ENCODE measurements at regions not wholly inside any gene's neighbourhood (a gene's known extent, or its start where the extent isn't known, plus 50 kb on each side); places are given as distances from the start of the nearest gene placed in this dataset.

DNA sequence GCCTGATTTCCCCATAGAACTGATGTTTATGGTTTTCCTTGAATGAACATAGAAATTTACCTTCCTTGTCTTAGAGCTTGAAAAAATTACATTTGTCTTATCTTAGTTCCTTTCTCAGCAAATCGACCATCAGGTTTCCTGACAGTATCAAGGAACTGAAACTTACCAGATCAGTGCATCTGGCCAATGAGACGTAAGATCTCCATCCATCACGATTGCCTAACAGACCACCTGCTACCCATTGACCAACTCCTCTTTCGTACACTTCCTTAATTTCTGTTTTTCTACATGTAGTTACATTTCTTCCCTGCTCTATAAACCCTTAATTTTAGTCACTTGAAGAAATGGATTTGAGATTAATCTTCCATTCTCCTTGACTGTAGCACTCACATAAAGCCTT lies 57.4 kb upstream of the TMPRSS15 start:
- DNase-seq, result no peak

DNA sequence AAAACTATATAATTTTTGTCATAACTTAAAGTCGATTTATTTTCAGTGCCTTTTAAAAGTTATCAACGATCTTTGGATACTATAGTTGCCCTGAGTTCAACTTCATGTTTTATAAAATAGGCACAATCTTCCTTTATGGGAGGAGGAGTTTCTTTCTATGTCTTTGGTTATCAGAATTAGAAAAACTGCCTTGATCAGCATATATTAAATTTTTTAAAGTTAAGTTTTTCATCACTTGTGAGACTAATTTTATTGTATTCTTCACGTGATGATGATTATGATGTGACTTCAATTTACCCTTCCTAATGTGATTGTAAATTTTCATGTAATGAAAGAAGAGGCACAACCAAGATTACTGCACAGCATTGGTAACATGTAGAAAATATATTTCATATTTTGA lies 58.2 kb upstream of the TMPRSS15 start:
- DNase-seq, result no peak

DNA sequence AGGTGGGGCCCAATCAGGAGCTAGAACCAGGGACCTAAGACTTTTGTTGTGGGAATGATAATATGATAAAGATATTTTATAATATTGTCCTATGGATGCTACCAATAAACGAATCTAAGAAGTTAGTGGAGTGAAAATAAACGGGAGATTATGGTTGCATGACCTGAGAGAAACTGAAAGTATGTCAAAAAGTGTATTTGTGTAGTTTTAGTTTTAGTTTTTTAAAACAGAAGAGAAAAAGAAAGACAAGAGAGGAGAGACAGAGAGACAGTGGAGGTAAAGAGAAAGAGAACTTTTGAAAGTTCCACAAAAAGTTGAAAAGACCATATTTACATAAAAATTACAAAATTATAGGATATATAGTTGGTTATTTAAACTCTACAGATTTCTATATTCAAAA lies 64.1 kb upstream of the TMPRSS15 start:
- DNase-seq, result no peak

DNA sequence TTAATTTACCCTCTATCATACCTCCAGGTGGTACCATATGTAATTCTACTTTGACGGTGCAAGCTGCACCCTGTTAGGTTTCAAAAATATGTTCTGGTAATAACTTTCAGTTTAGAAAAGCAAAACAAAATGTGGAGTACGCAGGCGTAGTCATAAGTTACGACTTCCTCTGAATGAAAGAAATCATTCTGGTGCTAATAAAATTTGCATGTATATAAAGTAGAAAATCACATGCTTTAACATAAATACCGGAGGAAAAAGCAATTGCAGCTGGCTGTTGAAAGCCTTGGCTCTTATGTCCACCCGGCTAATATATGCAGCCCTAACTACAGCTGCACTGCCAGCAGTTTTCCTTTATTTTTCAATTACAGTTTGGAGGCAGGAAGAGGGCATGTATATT lies 65.2 kb upstream of the TMPRSS15 start:
- no peak for DNase-seq

DNA sequence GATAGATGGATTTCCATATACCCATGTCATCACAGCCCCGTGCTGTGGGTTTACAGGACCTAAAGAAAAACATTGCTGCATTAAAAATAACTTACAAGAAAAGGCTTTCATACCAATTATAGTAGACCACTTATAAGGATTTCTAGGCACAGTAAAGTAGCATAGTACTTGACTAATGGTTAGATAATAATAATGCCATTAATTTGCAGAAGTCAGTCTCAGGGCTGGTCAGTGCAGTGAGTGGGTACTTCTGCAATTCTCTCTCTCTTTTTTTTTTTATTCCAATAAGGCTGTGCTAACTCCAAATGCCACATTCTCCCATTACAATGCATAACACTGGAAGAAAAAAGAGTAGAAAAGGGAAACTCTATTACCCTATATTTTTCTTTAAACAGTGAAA lies 73.1 kb upstream of the TMPRSS15 start:
- DNase-seq, result no peak

DNA sequence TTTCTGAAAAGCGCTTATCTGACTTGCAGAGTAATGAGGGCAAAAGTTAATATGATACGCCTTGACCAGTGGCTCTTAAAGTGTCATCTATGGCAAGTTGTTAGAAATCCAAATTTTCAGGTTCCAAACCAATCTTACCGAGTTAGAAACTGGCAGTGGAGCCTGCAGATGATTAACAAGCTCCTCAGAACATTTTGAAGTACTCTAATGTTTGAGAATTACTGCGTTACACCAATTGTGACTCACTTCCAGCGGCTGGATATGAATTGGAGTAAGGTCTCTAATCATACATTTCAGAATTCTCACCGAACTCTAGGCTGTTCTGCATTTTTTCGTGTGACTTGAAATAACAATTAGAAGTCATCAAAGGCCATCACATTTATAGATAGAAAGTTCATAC lies 73.5 kb upstream of the TMPRSS15 start:
- DNase-seq, result no peak

DNA sequence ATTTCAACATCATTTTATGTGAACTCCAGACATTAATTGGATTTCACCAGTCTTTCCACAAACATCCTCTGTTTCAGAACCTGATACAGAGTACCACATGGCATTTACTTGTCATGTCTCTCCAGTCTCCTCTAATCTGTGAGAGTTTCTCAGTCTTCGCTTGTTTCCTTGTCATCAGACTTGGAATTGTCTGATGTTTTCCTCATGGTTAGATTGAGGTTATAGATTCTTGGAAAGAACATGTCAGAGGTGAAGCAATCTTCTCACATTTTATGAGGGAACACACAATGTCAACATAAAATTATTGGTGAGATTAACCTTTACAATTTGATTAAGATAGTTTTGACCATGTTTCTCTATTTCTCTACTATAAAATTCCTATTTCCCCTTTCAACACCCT lies 74.9 kb upstream of the TMPRSS15 start:
- no peak for DNase-seq

DNA sequence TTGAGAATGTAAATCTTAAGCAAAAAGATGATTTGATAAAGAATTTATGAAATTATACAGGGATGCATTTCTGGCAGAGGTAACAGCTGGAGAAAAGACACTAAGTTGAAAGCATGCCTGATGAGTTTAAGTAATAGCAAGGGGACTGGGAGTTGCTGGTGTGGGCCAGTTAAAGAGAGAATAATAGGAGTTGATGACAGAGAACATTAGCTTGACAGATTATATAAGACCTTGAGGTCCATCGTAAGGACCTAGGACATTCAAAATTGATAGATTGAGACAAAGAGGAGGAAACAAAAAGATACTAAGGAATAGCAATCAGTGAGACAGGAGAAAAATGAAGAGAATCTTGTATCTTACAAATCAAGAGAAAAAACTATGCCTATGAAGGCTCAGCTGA lies 84.7 kb upstream of the TMPRSS15 start:
- no peak for DNase-seq

DNA sequence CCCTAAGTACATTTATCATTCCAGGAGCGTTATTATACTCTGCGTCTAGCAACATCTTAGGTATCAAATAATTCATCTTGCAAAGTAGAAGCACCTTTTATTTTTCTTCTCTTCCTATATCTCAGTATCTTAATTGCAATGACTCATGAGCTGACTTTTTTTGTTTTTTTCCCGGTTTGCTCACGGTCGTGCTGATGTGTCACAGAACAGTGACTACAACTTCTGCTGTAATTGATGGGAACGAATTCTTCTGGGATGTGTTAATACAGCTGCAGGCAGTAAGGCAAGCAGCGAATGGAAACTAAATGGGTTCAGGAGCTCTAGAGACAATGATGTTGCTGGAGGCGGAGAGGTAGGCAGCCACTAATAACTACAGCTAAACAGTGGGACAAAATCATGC lies 89.8 kb upstream of the TMPRSS15 start:
- no peak for DNase-seq

DNA sequence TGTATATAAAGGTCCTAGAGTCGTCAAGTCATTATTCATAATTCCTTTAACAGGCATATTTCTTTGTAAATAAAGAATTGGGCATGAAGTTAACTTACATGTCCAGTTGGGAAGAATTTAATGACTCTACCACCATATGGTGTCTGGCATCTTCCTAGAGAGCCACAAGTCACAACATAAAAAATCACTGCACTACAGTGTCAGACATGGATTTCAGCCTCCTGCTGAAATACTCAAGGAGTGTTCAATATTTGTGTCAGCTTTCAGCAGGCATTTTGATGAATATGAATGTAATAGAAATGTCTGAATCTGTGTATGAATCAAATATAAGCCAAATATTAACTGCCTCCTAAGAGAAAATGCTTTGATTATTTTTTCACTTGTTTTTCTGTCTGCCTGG lies 91.9 kb upstream of the TMPRSS15 start:
- DNase-seq, result no peak

DNA sequence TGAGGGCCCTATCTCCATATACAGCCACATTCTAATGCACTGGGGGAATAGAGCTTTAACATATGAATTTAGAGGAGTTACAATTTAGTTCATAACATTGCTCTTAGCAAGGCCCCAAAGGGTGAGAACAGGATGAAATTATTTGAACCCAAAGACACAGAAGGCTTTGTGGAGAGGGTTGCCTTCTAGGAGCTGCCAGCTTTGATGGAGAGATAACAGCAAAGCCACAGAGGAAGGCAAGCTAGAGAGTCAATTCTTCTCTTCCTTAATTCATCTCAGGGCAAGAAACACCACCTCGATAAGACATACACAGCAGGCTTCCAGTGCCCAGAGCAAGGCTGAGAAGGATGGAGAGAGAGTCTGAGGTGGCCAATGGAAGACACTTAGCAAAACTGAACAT lies 94.8 kb upstream of the TMPRSS15 start:
- DNase-seq, result no peak

DNA sequence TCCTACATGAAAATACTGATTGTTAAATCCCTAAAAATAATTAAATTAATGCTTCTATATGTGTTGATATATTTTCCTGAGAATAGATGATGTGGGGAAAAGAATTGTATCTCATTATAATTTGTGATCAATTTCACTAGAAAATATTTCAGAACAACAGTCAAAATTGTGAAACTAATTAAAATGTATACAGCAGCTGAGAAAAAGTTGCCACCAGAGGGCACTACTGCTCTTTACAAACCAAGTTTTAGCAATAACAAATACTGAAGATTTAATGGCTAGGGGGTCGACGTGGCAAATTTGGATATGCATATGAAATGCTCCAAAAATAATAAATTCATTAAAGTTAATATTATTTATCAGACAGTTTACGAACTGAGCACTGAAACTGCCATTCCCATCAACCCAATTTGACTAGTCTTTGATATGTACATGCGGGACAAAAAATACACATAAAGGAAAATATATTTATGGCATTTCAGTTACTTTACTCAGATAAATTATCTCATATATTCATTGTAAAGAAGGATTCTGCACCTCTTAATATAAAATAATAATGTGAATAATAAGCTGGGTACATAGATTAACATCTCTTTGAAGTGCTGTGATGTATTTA lies 96.3 kb upstream of the TMPRSS15 start:
- DNase-seq, result peak; percentile 51

DNA sequence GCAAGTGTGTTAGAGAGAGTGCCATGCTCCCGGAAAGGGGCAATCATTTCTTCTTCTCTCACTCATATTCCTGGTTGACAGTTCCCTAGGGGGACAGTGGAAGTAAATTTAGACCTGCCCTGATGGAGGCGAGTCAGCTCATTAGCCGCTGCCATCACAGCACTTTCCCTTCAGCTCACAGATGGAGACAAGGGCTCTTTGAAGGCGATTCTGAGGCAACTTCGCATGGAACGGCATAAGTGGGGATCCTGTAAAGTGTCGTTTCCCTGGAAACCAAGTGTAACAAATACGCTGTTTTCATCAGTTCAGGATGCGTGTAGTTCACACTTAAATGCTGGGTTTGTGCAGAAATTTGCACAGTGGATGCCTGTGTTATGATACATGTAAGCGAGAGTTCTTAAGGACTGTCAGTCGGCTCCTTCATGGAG lies 114.5 kb upstream of the TMPRSS15 start:
- no peak for DNase-seq

DNA sequence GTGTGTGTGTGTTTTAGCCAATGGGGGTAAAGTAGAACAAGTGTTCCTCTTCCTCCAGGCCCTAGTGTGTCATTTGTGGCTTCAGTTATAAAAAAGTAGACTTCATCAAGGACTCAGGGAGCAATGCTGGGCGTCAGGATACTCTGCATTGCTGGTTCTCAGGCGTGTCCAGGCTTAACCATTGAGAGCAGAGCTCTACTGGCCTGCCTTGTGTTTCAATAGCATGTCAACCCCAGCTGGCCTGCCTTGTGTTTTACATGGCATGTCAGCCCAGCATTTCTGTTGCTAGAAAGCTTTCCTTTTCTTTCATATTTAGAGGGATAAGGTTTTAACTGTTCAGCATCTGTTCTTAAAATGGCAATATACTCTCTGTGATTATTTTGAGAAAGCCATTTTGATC lies 117.6 kb upstream of the TMPRSS15 start:
- DNase-seq, result no peak

DNA sequence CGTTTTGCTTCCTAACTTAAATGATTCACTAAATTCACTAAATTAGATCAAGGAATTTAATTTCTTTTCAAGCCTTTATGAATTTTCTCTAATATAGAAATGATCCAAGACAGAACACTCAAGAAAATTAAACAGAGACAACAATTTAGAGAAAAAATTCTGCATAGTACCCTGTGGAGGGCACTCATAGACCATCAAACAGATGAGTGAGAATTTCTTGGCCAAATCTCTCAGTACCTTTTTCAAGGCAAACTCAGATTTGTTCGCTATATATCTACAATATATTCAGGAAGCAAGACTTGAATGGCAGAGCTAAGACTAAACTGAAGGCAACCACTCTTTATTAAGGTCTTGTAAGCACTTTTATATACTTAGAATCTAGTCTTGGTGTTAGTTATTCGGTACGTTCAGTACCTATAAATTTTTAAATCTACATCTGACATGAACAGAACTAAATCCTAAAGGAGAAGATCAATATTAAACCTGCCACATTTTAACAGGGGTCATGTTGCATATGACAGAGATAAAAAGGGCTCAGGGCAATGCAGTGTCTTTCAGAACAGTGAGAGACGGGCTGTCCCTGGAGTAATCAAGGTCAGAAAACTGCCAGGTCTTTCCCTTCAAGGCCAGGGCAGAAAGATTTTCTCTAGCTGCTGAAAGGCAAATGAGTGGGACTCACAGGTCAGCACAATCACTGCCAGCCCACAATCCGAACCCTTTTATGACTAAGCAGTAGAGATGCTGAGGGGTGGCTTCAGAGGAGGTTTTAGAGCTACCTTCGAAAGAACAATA lies 118.8 kb upstream of the TMPRSS15 start:
- no peak for DNase-seq

DNA sequence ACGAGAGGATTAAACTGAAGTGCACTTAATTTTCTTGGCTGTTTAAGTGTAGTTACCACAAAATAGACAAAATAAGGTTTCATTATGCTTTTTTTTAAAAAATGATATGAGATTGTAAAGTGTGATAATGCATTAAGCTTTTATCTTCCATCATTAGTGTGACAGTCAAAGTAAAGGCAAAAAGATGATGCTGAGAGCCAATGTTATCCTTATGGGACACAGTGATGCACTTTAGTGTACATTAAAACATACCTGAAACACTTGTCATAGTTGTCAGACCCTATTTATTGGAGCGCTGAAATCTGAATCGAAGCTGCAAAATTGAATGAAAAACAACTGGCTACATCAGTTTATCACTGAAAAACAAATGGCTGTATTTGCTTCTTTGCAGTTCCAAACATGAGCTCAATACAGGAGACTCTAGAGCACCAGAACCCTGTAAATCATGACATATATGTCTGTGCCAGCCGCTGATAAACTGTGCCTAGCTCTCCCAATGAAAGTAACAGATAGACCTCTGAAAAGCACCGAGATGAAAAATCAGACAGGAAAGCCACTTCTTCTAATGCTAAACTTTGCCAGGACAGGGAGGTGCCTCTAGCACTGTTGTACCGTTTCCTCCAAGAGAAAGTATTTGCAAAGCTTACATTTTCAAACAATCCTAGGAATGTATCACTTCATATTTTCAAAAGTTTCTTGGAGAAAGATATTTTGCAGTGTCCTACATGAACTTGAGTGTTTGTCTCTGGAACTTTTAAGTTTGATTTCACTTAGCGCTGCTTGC lies 120.7 kb upstream of the TMPRSS15 start:
- no peak for DNase-seq

DNA sequence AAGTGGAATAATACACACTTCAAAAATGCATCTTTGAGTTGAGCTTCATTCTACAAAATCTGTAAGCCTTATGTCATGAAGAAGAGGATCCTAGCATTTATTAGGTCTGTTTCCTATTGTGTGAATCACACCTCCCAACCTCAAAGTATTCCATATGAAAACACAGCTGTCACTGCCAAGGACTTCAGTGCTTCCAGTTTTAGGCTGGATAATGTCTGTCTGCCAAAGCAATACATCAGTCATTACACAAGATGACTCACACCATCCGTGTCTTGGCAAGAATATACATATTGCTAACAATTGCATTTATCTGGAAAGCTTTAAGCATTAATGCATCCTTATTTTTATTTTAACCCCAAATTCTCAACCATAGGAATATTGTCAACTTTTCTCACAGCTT lies 125.7 kb upstream of the TMPRSS15 start:
- DNase-seq, result peak; percentile 54

DNA sequence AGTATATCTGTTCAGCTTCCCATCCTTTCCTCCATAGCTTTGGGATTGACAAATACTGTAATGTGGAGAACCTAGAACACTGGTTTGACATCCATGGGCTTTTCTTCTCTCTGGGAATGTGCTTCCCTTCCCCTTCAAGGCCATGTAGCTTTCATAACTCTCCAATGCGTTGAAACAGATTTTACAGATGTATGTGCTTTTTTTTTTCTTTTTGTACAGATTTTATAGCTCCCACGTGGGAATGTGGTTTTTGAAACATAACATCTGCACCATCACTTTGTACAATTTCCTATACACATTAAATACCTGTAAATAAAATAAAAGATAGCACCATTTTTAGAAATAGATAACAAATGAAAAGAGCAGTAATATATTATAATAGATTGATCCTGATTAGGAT lies 138.5 kb upstream of the TMPRSS15 start:
- no peak for DNase-seq

DNA sequence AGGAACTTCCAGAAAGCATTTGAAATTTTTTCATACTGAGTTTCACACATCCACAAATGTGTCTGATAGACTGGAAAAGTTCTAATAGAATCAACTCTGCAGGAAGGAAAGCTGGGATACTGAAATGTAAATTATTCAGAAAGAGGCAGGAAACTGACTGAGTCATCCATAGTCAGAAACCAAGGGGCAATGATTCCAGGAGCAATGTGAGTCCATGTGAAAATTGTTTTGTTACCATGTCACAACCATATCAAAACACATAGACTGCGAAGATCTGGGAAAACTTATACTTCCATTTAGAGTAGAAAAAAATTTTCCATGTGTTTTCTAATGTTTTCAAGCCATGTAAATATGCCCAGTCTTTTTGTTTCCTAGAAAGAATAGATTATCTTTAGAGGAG lies 142.3 kb upstream of the TMPRSS15 start:
- DNase-seq, result no peak

DNA sequence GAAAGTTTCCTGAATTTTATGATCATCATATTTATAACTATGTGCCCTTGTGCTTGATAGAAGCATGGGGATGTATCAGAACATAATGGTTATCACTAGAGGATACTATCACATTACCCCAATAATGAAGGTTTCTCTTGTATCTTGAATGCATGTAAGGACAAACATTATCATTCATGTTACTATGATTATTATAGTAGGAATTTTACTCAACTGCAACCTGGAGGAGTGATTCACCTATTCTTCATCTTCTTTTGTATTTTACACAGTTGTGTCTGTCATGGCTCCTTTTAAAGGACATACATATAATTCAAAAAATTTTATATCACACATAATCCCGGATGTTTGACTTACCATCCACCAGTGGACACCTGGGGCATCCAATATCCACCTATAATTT lies 143.8 kb upstream of the TMPRSS15 start:
- no peak for DNase-seq

DNA sequence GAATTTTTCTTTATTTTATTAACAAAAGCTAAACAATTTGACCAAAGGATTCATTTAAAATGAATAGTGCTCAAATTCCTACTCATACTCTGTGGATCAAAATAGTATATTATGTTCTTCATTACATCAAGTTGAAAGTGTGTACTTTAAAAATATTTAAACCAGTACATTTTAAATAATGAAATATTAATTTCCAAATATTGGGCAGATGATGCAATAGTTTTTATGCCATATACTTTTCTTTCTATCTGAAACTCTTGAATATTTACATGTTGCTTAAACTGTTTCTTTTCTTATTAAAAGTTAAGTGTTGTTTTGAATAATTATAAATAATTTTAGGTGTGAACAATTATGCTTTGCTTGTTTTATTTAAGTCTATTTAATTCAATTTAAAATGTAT lies 144.7 kb upstream of the TMPRSS15 start:
- no peak for DNase-seq

DNA sequence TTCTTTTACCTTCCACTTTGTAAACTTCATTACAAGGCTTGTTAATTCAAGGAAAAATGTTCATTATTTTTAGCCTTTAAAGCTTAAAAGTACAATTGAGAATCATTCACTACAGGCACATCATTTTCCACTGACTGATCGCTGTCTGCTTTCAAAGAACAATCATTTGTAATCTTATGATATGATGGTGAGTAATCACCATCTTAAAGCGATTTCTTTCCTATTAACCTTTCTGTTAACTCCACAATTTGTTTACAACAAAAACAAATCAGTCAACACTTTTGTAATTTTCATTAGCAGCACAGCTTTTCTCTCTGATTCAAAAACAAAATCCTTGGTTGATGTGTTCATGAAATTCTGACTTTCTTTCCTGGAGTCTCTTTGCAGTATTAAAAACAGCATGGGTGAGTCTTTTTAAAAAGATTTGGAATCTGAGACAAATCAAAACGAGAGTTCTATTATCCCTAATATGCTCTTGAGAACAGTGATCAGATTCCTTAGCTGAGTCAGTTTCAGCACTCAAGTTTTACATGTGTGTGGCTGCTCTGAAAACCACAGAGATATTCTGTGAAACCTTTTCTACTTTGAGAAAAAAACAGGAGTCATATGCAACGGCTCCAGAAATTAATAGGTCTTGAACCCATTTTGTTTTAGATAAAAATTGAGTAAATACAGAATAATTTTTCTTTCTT lies 145.8 kb upstream of the TMPRSS15 start:
- DNase-seq, result no peak

DNA sequence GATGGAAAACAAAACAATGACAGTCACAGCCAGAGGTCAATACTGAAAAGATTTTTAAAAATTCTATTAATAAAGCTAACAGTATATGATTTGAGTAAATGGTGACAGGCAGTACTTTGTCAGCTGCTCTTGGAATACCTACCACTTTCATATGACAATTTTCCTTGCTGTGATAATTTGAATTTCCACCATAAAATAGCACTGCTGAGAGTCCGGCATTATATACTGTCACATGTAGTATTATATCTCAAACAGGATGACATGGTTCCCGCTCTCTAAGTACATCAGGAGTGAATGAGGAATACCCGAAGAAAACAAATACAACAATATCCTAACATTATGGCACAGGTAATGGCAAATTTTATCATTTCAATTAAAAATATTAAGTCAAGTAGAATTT lies 146.8 kb upstream of the TMPRSS15 start:
- DNase-seq, result no peak

DNA sequence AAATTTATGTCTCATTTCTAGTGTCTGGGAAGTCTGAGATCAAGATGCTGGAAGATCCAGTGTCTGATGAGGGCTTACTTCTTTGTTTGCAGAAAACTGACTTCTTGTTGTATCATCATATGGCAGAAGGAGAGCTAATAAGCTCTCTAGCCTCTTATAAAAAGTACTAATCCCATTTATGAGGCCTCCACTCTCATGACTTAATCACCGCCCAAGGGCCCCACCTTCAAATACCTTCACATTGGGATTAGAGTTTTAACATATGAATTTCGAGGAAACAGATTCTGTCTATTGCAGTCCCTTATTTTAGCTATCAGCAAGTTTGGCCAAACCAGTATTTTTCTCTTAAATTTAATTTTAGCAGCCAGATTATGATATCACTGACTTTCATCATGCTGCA lies 150.2 kb upstream of the TMPRSS15 start:
- no peak for DNase-seq

All from right forelimb (tissue), 1 donor.